ENCODE measurements at regions not wholly inside any gene's neighbourhood (a gene's known extent, or its start where the extent isn't known, plus 50 kb on each side); places are given as distances from the start of the nearest gene placed in this dataset.

DNA sequence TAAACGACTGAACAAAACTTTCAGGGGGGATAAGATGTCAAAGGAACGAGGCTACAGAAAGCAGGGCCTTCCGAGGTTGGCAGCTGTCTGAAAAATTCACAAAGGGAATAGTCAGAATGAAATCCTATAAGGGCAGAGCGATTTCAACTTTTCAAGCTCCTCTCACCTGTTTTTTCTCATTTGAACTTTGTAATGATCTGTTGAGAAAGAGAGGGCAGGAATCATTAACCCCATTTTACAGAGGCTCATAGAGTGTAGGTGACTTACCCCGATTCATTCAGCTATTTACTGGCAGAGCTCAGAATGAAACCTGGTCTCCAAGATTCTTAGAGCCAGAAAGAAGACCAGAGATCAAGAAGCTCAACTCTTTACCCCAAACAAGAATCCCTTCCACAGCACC lies 266.1 kb upstream of the ARID1B start:
- TF ChIP-seq, protein P1, sequence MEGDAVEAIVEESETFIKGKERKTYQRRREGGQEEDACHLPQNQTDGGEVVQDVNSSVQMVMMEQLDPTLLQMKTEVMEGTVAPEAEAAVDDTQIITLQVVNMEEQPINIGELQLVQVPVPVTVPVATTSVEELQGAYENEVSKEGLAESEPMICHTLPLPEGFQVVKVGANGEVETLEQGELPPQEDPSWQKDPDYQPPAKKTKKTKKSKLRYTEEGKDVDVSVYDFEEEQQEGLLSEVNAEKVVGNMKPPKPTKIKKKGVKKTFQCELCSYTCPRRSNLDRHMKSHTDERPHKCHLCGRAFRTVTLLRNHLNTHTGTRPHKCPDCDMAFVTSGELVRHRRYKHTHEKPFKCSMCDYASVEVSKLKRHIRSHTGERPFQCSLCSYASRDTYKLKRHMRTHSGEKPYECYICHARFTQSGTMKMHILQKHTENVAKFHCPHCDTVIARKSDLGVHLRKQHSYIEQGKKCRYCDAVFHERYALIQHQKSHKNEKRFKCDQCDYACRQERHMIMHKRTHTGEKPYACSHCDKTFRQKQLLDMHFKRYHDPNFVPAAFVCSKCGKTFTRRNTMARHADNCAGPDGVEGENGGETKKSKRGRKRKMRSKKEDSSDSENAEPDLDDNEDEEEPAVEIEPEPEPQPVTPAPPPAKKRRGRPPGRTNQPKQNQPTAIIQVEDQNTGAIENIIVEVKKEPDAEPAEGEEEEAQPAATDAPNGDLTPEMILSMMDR (IDR thresholded peaks at IDR 0.05; ENCODE audit: low read depth, low read length), result no peak
- TF ChIP-seq EZH2phosphoT487 (IDR thresholded peaks at IDR 0.05; ENCODE audit: low read depth), result no peak
